HepG2 (cell line): ENCODE measurements at regions not wholly inside any gene's neighbourhood (a gene's known extent, or its start where the extent isn't known, plus 50 kb on each side); places are given as distances from the start of the nearest gene placed in this dataset.

Experiments used
- ARHGAP35 ChIP-seq: sonication (generic); formaldehyde crosslinking; IDR thresholded peaks from 2 replicates; pipeline ENCODE4 v1.9.0; 2022; ENCODE audit warnings: mild to moderate bottlenecking, inconsistent platforms, moderate library complexity, missing genetic modification reagents, borderline replicate concordance
- ELK4 ChIP-seq: sonication (generic); formaldehyde crosslinking; IDR thresholded peaks from 2 replicates; pipeline ENCODE4 v1.9.0; 2021; ENCODE audit warnings: missing genetic modification reagents, borderline replicate concordance
- PRDM4 ChIP-seq: sonication (generic); formaldehyde crosslinking; IDR thresholded peaks from 2 replicates; pipeline ENCODE4 v1.9.0; 2021; ENCODE audit warnings: missing genetic modification reagents, borderline replicate concordance
- SMAD3 ChIP-seq: sonication (generic); formaldehyde crosslinking; IDR thresholded peaks from 2 replicates; pipeline ENCODE4 v1.4.0; 2020; ENCODE audit warnings: missing genetic modification reagents
- ZNF362 ChIP-seq: sonication (generic); formaldehyde crosslinking; IDR thresholded peaks from 2 replicates; pipeline ENCODE4 v1.4.0; 2020; ENCODE audit warnings: missing genetic modification reagents, mild to moderate bottlenecking, borderline replicate concordance

GRCh38 chr4:14092741-14093140, 465.2 kb upstream of the BOD1L1 start:
- no peak for TF ChIP-seq SMAD3 (CRISPR knock-in tag)
- no peak for TF ChIP-seq ZNF362 (CRISPR knock-in tag)
- no peak for TF ChIP-seq PRDM4
- TF ChIP-seq ARHGAP35, result no peak
- TF ChIP-seq ELK4 (CRISPR knock-in tag), result no peak
